Sigmoid colon (tissue), 4 donors: ENCODE measurements at regions not wholly inside any gene's neighbourhood (a gene's known extent, or its start where the extent isn't known, plus 50 kb on each side); places are given as distances from the start of the nearest gene placed in this dataset.

Source experiments
- CTCF ChIP-seq, 4 experiments: fragments of 450-650 bp in 3 of 4; fragments of 200-600 bp in 1 of 4; IDR thresholded peaks; one replicate each; pipeline ENCODE4 v1.5.1; 2016 to 2019; ENCODE audit warnings: antibody characterized with exemption in 4 of 4, mild to moderate bottlenecking in 3 of 4, moderate library complexity in 2 of 4
- POLR2AphosphoS5 ChIP-seq, 4 donors: sonication (generic); formaldehyde crosslinking; IDR thresholded peaks; one replicate each; pipeline ENCODE4 v1.6.1; 2017; ENCODE audit warnings: antibody characterized with exemption in 4 of 4

- TF ChIP-seq CTCF (IDR thresholded peaks at IDR 0.05) (no peak), POLR2AphosphoS5 (IDR thresholded peaks at IDR 0.05) (no peak)
Observed at GRCh38 chr7:112926018-112926417, 135.8 kb upstream of the TMEM168 start.
